GM12878 (cell line): ENCODE measurements at regions not wholly inside any gene's neighbourhood (a gene's known extent, or its start where the extent isn't known, plus 50 kb on each side); places are given as distances from the start of the nearest gene placed in this dataset.

Experiments used
- ATAC-seq: fragments of 200-7000 bp; cut with Tn5 transposase; 3 replicates; pipeline ENCODE4 v1.9.1; 2020; ENCODE audit warnings: mild to moderate bottlenecking, moderate library complexity
- BruUV-seq: library from RNA; stranded (reverse); fragments of 400-500 nt; replicated peaks from 2 replicates; lab custom pipeline; 2021; lab: Mats Ljungman, UMichigan
- CTCF ChIA-PET: fragments of 300-600 bp; sonication (Branson Sonifier 250); formaldehyde crosslinking; extraction: SDS; loops from one replicate; lab custom pipeline; 2021; ENCODE audit warnings: inconsistent platforms; lab: Yijun Ruan, JAX
- POLR2A ChIA-PET: fragments of 350-600 bp; formaldehyde crosslinking; extraction: SDS; loops from one replicate; lab custom pipeline; 2021; ENCODE audit warnings: inconsistent platforms; lab: Charles Lee
- RAD21 ChIA-PET: fragments of 300-600 bp; sonication (Branson Sonifier 250); formaldehyde crosslinking; loops from one replicate; lab custom pipeline; 2023; ENCODE audit warnings: antibody characterized with exemption; ENCODE audit not compliant: unreplicated experiment; lab: Charles Lee
- SMC1A ChIA-PET: fragments of 300-600 bp; sonication (Branson Sonifier 250); formaldehyde crosslinking; loops from one replicate; lab custom pipeline; 2023; ENCODE audit not compliant: unreplicated experiment, uncharacterized antibody; lab: Charles Lee
- DNase-seq: peaks from one replicate; pipeline ENCODE4 v3.0.0-alpha.2; 2011; ENCODE audit warnings: low read depth, low spot score
- FAIRE-seq: peaks from 3 replicates; lab custom pipeline; 2011; peaks lifted over from hg19 to GRCh38; lab: Jason Lieb, UNC
- H2AFZ ChIP-seq: 2 replicates; pipeline ENCODE4 v1.6.0; 2011; ENCODE audit warnings: low read depth, low read length, control low read depth; ENCODE audit not compliant: control insufficient read depth
- H3K27ac ChIP-seq: 2 replicates; pipeline ENCODE4 v1.5.1; 2011; ENCODE audit warnings: control low read depth; ENCODE audit not compliant: control insufficient read depth, insufficient read depth
- H3K27me3 ChIP-seq, 2 experiments: replicated peaks in 1 of 2; 2 replicates each; pipeline versions ENCODE4 v1.6.0 to v1.6.1; 2011; ENCODE audit warnings: low read length in 1 of 2; ENCODE audit not compliant: control insufficient read depth in 2 of 2, insufficient read depth in 2 of 2
- H3K36me3 ChIP-seq, 2 experiments: 2 replicates each; pipeline ENCODE4 v1.5.1; 2011; ENCODE audit warnings: low read length in 1 of 2; ENCODE audit not compliant: control insufficient read depth in 2 of 2, insufficient read depth in 2 of 2
- H3K4me1 ChIP-seq: 2 replicates; pipeline ENCODE4 v1.6.1; 2011; ENCODE audit warnings: mild to moderate bottlenecking, low read length, moderate library complexity, mixed read lengths; ENCODE audit not compliant: control insufficient read depth, insufficient read depth
- H3K4me2 ChIP-seq: 2 replicates; pipeline ENCODE4 v1.6.0; 2011; ENCODE audit warnings: control low read depth; ENCODE audit not compliant: control insufficient read depth, insufficient read depth
- H3K4me3 ChIP-seq: fragments of 200-600 bp; sonication (generic); 2 replicates; pipeline ENCODE4 v1.5.1; 2016
- H3K79me2 ChIP-seq: 2 replicates; pipeline ENCODE4 v1.6.0; 2011; ENCODE audit warnings: low read length; ENCODE audit not compliant: control insufficient read depth, insufficient read depth
- H3K9ac ChIP-seq: 2 replicates; pipeline ENCODE4 v1.8.0; 2011; ENCODE audit warnings: low read length, control low read depth, mixed read lengths; ENCODE audit not compliant: control insufficient read depth, insufficient read depth
- H3K9me3 ChIP-seq: replicated peaks from 3 replicates; pipeline ENCODE4 v1.5.1; 2011; ENCODE audit warnings: mild to moderate bottlenecking, low read length; ENCODE audit not compliant: control insufficient read depth, insufficient read depth
- H4K20me1 ChIP-seq: 2 replicates; pipeline ENCODE4 v1.6.0; 2011; ENCODE audit not compliant: control insufficient read depth, insufficient read depth
- MYC ChIP-seq: IDR thresholded peaks from 2 replicates; pipeline ENCODE4 v1.6.1; 2011; ENCODE audit warnings: mild to moderate bottlenecking, low read length, moderate library complexity, inconsistent platforms; ENCODE audit not compliant: insufficient read depth, insufficient replicate concordance, insufficient read length, severe bottlenecking
- NFXL1 ChIP-seq: fragments of 450-650 bp; IDR thresholded peaks from 2 replicates; pipeline ENCODE4 v1.6.1; 2017; ENCODE audit warnings: antibody characterized with exemption, mild to moderate bottlenecking, borderline replicate concordance
- POLR2A ChIP-seq: IDR thresholded peaks from 2 replicates; pipeline ENCODE4 v1.6.1; 2011; ENCODE audit warnings: low read depth, mild to moderate bottlenecking, low read length
- SRF ChIP-seq, 2 experiments: IDR thresholded peaks; 2 replicates each; pipeline ENCODE4 v1.6.1; 2011; ENCODE audit warnings: low read depth in 2 of 2, low read length in 2 of 2, mild to moderate bottlenecking in 1 of 2, moderate library complexity in 1 of 2
- WGBS: methylation state at CpG from one replicate; pipeline ENCODE4 v1.1.6; 2016; ENCODE audit warnings: low lambda C conversion rate; ENCODE audit not compliant: insufficient replicate concordance, insufficient coverage; ENCODE audit errors: missing lambda C conversion rate; 5-methylcytosine and 5-hydroxymethylcytosine counted together
- in situ Hi-C: fragments of 300-500 bp; cut with MboI; formaldehyde crosslinking; loops from 9 replicates; pipeline ENCODE4 v1.14.3; 2018; ENCODE audit warnings: mixed read lengths
- intact Hi-C: fragments of 100-400 bp; cut with micrococcal nuclease; formaldehyde crosslinking; loops from one replicate; pipeline ENCODE4 v1.14.2; 2022; ENCODE audit not compliant: unreplicated experiment
- TF ChIP-seq, protein P1 (sequence below): IDR thresholded peaks from 2 replicates; pipeline ENCODE4 v1.6.1; 2012; ENCODE audit warnings: low read depth, low read length, improper control_type of control experiment

DNA sequence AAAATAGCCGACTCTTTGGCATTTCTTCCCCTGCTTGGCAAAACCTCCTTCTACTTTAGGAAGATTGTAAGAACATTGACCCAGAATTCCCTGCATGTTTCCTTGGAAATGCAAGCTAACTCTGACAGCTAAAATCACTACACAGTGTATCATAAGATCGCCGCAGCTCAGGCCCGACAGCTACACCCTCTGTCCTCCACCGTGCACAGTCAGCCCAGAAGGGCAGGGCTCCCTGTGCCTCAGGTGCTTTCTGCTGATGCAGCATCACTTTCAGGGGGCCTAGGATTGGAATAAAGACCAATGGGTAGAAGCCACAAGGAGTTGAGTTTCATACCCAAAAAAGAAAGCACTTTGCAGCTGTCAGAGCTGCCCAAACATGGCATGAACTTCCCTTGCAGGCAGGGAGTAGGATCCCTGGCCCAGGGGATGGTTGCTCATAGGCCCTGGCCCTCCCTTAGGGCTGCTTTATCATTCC lies 145.3 kb downstream of the SEC16B start:
- no peak overlapping the region for H3K27ac ChIP-seq
- H3K27me3 ChIP-seq, result no peaks in the 10 kb centered on the region
- 40% methylated on average over 5 of the region's 5 CpGs for WGBS
- H3K4me1 ChIP-seq, result no peaks in the 10 kb centered on the region
- TF ChIP-seq MYC, result no peak
- peak; percentile 56 to 62; a peak in 3 of 4 replicates for TF ChIP-seq SRF (IDR thresholded peaks at IDR 0.05; ENCODE audit: low read depth in 2 of 2, low read length in 2 of 2)
- TF ChIP-seq POLR2A, result no peak
- TF ChIP-seq, protein P1, sequence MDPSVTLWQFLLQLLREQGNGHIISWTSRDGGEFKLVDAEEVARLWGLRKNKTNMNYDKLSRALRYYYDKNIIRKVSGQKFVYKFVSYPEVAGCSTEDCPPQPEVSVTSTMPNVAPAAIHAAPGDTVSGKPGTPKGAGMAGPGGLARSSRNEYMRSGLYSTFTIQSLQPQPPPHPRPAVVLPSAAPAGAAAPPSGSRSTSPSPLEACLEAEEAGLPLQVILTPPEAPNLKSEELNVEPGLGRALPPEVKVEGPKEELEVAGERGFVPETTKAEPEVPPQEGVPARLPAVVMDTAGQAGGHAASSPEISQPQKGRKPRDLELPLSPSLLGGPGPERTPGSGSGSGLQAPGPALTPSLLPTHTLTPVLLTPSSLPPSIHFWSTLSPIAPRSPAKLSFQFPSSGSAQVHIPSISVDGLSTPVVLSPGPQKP, result 0 out of 2 replicates have a peak, but pooled peaks have one; percentile 14
- TF ChIP-seq NFXL1, result no peak
- in situ Hi-C loops, result no loop called here
- no peaks in the 10 kb centered on the region for H3K79me2 ChIP-seq
- no peak overlapping the region for H2AFZ ChIP-seq
- POLR2A ChIA-PET, result interaction anchor here (0.6 to 2.4 kb wide), 4 partner anchors 12 to 30 kb away, joined by 3 to 13 read pairs (median 4); no protein-coding TSS in a partner anchor
- RAD21 ChIA-PET, result interaction anchor here (1.7 to 4.0 kb wide), 2 partner anchors 13 to 24 kb away, joined by 4 to 22 read pairs; no protein-coding TSS in a partner anchor
- intact Hi-C loops, result no loop called here
- SMC1A ChIA-PET, result interaction anchor here (1.9 to 15.1 kb wide), 5 partner anchors 11 to 33 kb away, joined by 9 to 107 read pairs (median 16); no protein-coding TSS in a partner anchor
- no peaks in the 10 kb centered on the region for H3K9me3 ChIP-seq
- DNase-seq (no peak), ATAC-seq (peak; percentile 65), FAIRE-seq (no peak)
- CTCF ChIA-PET, result interaction anchor here (0.6 kb wide), 1 partner anchor 459 kb away, joined by 3 read pairs; no protein-coding TSS in a partner anchor
- H4K20me1 ChIP-seq, result no peaks in the 10 kb centered on the region
- no TSS peak for BruUV-seq
- H3K4me2 ChIP-seq, result no peak overlapping the region
- no peaks in the 10 kb centered on the region for H3K36me3 ChIP-seq
- H3K9ac ChIP-seq, result no peak overlapping the region
- H3K4me3 ChIP-seq, result no peak overlapping the region
